Jurkat, Clone E6-1 (cell line): ENCODE measurements at regions not wholly inside any gene's neighbourhood (a gene's known extent, or its start where the extent isn't known, plus 50 kb on each side); places are given as distances from the start of the nearest gene placed in this dataset.
"Not testable (repeated sequence)": the region's sequence is repeated elsewhere in the genome, so short reads cannot be mapped to it uniquely, and the experiment has no call there.

Experiments used
- DNase-seq: peaks from one replicate; pipeline ENCODE4 v3.0.0-alpha.2; 2011; ENCODE audit warnings: low read depth, low spot score
- H3K4me3 ChIP-seq: 2 replicates; pipeline ENCODE4 v1.5.1; 2011; ENCODE audit warnings: mild to moderate bottlenecking, low read length, control low read depth, moderate library complexity

DNA sequence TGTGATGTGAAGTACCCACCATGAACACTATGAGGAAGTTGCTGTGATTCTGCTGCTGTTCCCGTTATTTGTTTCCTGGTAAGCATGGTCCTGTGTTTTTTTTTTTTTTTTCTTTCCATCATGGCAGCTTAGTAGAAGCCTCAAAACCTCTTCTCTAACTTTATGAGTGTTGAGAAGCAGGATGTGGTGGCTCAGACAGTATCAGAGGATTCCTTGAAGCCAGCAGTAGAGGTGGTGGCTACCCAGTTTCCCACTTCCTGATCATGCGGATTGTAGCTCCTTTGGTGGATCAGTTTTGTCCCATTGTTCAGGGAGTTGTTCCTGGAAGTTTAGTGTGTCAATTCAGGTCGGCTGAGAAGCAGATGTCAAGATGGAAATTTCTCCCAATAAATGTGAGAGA, 175.8 kb downstream of the ATP23 start:
- DNase-seq = peak; percentile 64
- H3K4me3 ChIP-seq = no peak overlapping the region

DNA sequence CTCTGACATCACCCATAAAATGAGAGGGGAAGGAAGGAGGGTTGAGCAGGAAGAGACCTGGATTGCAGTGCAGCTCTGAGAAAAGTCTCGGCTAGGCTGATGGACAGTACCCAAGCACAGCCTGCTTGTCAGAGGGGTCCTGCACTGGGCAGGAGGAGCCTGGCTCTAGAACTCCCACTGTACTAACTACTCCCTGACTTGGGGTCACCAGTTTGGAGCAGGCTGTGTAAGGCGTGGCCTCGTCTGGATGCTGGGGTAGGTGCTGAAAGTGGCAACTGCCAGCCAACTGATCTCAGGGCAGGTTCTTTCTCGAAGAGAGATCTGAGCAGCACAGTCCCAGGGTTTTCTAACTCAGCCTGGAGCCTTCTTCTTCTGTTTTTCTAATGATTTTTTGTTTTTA, 176.3 kb downstream of the ATP23 start:
- H3K4me3 ChIP-seq = no peak overlapping the region
- DNase-seq = no peak

DNA sequence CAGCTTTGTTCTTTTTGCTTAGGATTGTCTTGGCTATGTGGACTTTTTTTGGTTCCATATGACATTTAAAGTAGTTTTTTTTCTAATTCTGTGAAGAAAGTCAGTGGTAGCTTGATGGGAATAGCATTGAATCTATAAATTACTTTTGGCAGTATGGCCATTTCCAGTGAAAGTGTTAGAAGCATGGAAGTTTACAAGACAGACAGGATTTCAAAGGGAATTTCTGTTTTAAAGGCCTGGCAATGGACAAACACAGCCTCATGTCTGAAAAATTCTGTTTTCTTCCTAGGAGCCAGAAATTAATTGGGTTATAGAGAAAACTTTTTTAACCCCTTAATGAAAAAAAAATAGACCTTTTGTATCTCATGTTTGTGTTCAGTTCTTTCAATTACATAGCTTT, 184.4 kb downstream of the ATP23 start:
- DNase-seq = not testable (repeated sequence)

DNA sequence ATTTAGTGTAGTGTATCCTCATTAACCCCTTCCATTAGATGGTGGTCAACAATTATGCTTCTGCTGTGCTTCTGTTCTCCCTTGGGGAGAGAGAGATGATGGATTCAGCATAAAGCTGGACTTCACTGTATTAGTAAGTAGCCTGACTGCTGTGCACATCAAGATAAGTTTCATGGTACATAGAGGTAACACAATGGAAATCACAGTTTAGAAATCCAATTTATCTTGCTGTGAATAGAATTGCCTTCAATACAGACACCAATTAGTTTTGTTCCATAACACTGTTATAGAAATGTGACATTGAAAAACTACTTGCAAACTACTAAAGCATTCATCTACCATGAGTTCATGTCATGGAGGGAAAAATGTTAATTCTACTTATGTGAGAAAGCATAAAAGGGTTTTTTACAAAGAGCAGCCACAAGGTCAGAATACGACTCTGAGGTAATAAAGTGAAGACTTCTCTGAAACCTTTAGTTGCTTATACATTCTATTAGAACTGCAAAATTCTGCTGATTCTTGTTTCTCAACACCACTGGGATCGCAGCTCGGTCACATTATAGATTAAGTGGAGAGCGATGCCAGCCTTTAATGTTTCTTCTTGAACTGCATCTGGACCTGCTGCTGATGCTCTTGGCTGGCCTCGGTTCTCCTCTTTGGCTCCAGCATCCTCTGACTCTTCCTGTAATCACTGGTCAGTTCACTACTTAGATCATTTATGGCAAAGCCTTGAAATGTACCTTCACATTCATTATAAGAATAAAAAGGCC, 190.8 kb downstream of the ATP23 start:
- no peak for DNase-seq
- no peak overlapping the region for H3K4me3 ChIP-seq

More for the DNA sequence above, 184.4 kb downstream of the ATP23 start:
- H3K4me3 ChIP-seq = not testable (repeated sequence)

GRCh38 chr12:58138424-58138823, 197.1 kb downstream of the ATP23 start:
- no peak for DNase-seq
- no peak overlapping the region for H3K4me3 ChIP-seq

DNA sequence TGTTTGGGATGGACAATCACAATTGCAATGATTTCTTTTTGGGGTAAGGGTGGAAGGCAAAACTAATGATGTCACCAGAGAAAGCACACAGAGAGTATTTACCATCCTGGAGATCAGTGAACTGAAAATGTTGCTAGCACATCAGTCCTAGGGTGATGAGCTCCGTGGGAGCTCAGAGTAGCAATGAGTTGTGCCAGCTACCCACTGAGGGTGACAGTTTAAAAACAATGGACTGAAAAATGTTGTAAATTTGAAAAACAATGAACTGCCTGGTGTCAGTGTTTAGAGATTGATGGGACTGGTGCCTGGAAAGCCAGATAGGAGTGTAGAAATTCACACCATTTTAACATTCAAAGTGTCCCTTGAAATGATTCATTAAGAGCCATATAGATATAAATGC, 198.5 kb downstream of the ATP23 start:
- no peak overlapping the region for H3K4me3 ChIP-seq
- no peak for DNase-seq

DNA sequence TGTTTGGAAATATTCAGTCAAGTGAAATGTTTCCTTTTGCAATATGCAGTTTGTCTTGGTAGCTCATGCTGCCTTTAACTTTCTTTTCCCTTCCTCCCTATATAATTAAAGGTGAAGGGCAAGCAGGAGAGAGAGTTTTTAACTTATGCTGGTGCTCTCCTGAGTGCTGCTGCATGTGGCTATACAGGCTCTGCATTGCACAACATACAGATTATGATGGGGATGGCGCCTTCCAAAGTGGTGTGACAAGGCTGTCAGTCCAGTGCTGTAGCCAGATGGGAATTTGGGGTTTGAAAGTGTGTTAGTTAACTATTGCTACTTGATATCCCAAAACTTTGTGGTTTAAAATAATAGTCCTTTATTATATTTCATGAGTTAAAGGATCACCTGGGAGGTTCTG, 199.0 kb downstream of the ATP23 start:
- H3K4me3 ChIP-seq = no peak overlapping the region
- DNase-seq = no peak

- H3K4me3 ChIP-seq = no peak overlapping the region
- no peak for DNase-seq
Observed at GRCh38 chr12:58142991-58143390, 201.6 kb downstream of the ATP23 start.

- H3K4me3 ChIP-seq = no peak overlapping the region
Observed at GRCh38 chr12:58143498-58143995, 202.2 kb downstream of the ATP23 start.

GRCh38 chr12:58148405-58148804, 207.0 kb downstream of the ATP23 start:
- no peak overlapping the region for H3K4me3 ChIP-seq
- DNase-seq = no peak

More at GRCh38 chr12:58143498-58143995, 202.2 kb downstream of the ATP23 start:
- no peak for DNase-seq

DNA sequence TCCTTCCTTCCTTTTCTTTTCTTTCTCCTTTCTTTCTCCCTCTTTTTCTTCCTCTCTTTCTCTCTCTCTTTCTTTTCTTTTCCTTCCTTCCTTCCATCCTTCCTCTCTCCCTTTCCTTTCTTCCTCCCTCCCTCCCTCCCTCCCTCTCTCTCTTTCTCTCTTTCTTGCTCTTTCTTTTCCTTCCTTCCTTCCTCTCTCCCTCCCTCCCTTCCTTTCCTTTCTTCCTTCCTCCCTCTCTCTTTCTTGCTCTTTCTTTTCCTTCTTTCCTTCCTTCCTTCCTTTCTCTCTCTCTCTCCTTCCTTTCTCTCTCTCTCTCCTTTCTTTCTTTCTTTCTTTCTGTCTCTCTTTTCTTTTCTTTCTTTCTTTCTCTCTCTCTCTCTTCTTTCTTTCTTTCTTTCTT, 207.6 kb downstream of the ATP23 start:
- DNase-seq = no peak
- H3K4me3 ChIP-seq = no peak overlapping the region

DNA sequence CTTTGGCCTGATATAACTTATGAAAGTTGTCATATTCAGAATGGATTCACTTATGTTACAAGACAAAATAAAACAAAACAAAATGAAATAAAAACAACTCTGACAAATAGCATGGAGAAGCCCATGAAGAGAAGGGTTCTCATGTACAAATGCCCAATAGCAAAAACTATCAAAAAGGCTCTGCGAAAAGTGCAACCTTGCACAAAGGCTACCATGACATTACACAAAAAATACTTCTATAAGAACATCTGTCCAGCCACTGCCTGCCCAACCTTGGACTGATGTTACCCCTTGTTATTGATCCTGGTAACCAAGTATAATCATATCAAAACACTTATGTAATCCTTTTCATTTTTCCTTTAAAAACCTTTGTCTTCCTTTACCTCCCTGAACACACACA, 213.0 kb downstream of the ATP23 start:
- no peak overlapping the region for H3K4me3 ChIP-seq
- no peak for DNase-seq

DNA sequence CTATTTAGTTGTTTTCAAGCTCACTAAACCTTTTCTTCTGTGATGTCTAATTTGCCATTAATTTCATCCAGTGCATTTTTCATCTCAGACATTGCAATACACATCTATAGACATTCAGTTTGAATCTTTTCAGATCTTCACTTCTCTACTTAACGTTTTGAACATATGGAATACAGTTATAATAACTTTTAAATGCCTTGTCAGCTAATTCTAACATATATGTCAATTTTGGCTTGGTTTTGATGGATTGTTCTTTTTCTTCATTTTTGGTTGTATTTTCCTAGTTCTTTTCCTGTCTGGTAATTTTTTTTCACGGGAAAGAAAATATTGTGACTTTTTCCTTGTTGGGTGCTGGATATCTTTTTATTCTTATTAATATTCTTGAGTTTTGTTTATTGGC, 215.3 kb downstream of the ATP23 start:
- DNase-seq = no peak
- no peak overlapping the region for H3K4me3 ChIP-seq

DNA sequence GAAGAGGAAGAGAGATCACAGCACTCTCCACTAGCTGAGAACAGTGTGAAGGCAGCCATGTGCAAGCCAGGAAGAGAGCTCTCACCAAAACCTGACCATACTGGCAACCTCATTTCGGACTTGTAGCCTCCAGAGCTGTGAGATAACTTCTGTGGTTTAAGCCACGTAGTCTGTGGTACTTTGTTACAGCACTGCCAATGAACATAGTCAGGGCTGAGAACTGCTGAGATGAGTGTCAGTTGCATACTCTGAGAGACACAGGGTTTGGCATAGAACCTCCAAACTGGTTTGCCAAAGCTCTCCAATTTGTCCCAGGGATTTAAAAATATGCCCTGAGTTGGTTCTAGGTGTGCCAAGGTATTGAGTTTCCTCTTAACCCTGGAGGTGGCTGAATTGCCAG, 218.6 kb downstream of the ATP23 start:
- H3K4me3 ChIP-seq = no peak overlapping the region
- no peak for DNase-seq

DNA sequence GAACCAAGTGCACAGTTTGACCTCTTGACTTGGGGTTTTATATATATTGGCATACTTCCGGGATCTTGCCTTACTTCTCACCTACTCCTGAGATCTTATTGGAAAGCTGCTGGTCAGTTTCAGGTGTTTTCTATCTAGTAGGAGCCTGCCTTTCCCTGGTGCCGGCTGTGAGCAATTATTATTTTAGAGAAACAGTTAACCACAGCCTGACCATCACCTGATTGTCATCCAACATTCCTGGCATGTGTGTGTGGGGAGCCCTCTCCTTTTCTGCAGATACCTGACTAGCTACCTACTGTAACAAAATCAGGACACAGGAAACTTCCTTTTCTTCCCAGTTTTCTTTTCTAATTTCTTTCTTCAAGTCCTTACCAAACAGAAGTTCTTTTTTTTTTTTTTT, 220.4 kb downstream of the ATP23 start:
- DNase-seq = no peak
- no peak overlapping the region for H3K4me3 ChIP-seq

DNA sequence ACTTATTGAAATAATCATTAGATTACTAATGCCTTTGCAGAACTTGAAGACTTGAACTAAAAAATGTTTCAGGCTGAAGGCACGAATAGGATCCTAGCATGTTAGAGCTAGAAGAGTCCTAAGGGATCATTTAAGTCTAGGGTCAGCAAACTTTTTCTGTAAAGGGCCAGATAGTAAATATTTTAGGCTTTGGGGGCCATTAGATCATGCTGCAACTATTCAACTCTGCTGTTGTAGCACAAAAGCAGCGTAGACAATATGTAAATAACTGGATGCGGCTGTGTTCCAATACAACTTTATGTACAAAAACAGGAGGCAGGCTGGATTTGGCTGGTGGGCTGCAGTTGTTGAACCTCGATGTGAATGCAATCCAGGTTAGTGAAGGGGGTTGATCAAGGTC, 221.7 kb downstream of the ATP23 start:
- DNase-seq = no peak
- no peak overlapping the region for H3K4me3 ChIP-seq

DNA sequence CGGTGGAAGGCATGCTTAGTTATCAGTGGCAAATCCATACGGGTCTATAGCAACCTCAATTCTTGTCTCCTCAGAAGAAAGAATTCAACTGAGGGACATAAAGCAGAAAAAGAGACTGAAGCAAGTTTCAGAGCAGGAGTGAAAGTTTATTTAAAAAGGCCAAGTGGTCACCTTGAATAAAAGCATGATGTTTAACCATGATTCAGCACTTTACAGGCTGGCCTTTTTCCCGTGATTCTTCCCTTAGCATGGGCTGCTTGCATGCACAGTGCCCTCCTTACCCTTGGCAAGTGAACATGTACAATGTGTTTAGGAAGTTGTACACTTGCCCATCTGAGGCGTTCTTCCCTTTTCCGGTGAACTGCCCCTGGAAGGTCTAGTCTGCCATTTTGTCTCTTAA, 225.3 kb downstream of the ATP23 start:
- no peak for DNase-seq
- H3K4me3 ChIP-seq = no peak overlapping the region

GRCh38 chr12:58167622-58168021, 226.3 kb downstream of the ATP23 start:
- no peak for DNase-seq
- H3K4me3 ChIP-seq = no peak overlapping the region

GRCh38 chr12:58169826-58170225, 228.5 kb downstream of the ATP23 start:
- H3K4me3 ChIP-seq = no peak overlapping the region
- DNase-seq = no peak

DNA sequence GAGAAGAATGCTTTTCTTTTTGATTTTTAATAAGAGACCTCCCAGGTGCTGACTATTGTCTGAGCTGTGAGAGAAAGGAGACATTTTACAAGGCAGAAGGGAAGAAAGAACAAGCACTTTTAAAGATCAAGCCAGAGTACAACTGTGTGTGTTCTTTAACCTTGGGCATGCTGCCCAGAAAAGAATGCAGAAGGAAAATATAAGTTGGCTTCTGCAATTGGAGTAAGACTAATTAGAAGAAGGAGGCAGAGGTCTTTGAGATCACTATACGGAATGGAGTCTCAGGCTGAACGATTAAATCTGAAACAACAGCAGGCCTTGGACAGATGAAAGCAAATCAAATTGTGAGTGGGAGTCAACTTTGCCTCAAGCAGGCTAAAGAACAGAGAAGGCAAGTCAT, 230.5 kb downstream of the ATP23 start:
- H3K4me3 ChIP-seq = no peak overlapping the region
- DNase-seq = no peak

GRCh38 chr12:58172433-58173073, 231.2 kb downstream of the ATP23 start:
- no peak for DNase-seq
- H3K4me3 ChIP-seq = no peak overlapping the region
